HG02571 (cell line): ENCODE measurements at regions not wholly inside any gene's neighbourhood (a gene's known extent, or its start where the extent isn't known, plus 50 kb on each side); places are given as distances from the start of the nearest gene placed in this dataset.

Experiments
- ATAC-seq: cut with Tn5 transposase; IDR thresholded peaks from one replicate; pipeline ENCODE4 v1.9.1; 2021; ENCODE audit warnings: mild to moderate bottlenecking, moderate library complexity; ENCODE audit not compliant: unreplicated experiment

GRCh38 chrX:82070948-82071347, 869.0 kb downstream of the SH3BGRL start:
- ATAC-seq: no peak

DNA sequence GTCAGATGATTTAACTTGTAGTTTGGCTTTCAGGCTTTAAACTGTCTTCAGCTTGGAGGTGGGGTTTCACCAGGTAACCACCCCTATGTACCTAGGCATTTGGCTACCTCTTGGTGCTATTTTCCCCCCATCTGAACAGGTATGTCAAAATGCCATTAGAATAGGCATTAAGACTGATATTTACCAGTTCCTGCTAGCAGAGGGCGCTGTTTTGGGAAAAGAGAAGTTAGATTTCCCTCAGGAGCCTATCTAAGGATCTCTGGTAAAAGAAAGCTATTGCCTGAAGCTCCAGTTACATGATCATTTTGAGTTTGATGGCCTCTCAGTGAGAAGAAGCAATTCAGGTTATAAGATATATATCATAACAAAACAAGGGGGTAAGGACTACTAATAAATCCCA, 879.1 kb downstream of the SH3BGRL start:
- no peak for ATAC-seq

GRCh38 chrX:82087699-82088098, 885.8 kb downstream of the SH3BGRL start:
- ATAC-seq: no peak

GRCh38 chrX:82092307-82092706, 890.4 kb downstream of the SH3BGRL start:
- no peak for ATAC-seq

- ATAC-seq: no peak
These were observed 923.2 kb downstream of the SH3BGRL start for GRCh38 chrX:82125103-82125502.

GRCh38 chrX:82127228-82128123, 925.6 kb downstream of the SH3BGRL start:
- peak; percentile 72 for ATAC-seq

DNA sequence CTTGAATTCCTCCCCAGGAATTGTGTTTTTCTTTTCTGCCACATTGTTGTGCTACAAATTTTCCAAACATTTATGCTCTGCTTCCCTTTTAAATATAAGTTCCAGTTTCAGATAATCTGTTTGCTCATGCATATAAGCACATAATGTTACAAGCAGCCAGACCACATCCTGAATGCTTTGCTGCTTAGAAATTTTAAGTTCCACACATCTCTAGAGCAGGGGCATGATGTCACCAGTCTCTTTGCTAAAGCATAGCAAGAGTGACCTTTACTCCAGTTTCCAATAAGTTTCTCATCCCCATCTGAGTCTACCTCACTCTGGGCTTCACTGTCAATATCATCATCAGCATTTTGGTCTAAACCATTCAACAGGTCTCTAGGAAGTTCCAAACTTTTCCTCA, 932.5 kb downstream of the SH3BGRL start:
- no peak for ATAC-seq

DNA sequence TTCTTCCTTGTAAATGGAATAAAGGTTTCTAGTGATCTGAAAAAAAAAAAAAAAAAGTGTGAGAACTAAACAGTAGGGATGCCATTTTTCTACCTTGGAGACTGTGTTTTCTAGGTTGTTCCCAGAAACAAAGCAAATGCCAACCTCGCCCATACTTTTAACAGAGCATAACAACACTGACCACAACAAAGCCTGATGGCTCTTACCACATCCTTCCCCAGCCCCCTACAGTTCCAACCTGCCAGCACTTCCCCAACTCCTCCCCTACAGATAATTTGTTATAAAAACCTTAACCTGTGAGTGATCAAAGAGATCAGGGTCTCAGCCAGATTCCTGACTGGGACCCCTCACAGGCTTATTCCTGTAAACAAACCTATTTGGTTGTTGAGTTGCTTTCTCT, 940.0 kb downstream of the SH3BGRL start:
- no peak for ATAC-seq

DNA sequence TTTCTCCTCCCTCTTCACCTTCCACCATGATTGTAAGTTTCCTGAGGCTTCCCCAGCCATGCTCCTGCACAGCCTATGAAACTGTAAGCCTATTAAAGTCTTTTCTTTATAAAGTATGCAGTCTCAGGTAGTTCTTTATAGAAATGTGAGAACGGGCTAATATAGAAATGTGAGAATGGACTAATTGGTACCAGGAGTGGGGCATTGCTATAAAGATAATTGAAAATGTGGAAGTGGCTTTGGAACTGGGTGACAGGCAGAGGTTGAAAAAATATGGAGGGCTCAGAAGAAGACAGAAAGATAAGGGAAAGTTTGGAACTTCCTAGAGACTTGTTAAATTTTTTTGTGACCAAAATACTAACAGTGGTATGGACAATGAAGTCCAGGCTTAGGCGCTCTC, 959.3 kb downstream of the SH3BGRL start:
- no peak for ATAC-seq

DNA sequence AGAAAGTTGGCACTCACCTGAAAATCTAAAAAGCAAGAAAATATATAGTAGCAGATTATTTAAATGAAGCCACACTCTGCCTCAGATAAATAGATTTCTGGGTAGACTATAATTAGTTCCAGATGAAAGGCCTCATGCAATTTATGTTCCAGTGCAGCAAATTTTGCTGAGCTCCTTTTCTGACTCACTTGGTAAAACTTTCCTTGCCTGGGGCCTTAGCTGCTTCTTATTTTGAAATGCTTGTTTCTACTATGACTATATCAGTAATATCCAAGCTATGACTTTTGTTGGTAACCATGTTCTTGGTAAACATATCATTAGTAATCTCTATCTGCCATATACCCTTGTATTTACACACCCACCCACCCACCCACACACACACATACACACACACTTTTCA, 961.8 kb downstream of the SH3BGRL start:
- ATAC-seq: no peak

GRCh38 chrX:82196866-82197265, 995.0 kb downstream of the SH3BGRL start:
- ATAC-seq: no peak

DNA sequence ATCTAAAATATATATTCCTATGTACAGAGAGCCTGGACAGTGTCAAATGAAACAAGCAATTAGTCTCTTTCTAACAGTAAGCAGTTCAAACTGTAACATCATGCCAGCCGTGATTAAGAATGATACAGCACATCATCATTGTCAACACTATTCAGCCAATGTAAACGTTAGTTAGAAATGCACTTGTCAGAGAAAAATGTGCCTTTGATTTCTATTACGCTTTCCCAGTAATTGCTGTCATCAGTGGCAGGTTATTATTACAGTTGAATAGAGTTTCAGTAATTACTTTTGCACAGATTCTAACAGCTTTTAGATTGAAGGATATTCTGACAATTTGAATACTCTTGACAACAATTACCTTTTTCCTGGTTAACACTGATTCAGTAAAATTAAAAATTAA, 1007.1 kb downstream of the SH3BGRL start:
- ATAC-seq: no peak

GRCh38 chrX:82218361-82218760, 1016.5 kb downstream of the SH3BGRL start:
- ATAC-seq: peak; percentile 85

GRCh38 chrX:82219129-82219528, 1017.2 kb downstream of the SH3BGRL start:
- no peak for ATAC-seq

- no peak for ATAC-seq
These were observed 1023.1 kb downstream of the SH3BGRL start for GRCh38 chrX:82224961-82225360.

GRCh38 chrX:82230013-82230412, 1028.1 kb downstream of the SH3BGRL start:
- ATAC-seq: no peak

DNA sequence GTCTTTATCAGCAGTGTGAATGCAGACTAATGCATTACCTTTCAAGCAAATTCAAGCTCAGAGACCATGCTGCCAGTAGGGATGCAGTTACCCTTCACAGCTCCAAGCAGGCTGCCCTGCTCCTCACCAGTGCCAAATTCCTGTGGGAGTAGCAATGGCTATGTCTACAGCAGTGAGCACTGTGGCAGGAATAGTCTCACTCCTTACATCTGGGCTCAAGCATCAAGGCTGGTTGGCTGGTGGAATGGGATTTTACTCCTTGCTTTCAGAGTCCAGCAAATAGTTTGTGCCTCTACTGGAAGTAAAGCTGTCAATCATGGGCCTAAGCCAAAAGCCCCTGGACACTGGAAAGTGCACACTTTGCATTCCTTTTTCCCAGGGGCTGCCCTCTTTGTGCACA, 1030.8 kb downstream of the SH3BGRL start:
- ATAC-seq: no peak

DNA sequence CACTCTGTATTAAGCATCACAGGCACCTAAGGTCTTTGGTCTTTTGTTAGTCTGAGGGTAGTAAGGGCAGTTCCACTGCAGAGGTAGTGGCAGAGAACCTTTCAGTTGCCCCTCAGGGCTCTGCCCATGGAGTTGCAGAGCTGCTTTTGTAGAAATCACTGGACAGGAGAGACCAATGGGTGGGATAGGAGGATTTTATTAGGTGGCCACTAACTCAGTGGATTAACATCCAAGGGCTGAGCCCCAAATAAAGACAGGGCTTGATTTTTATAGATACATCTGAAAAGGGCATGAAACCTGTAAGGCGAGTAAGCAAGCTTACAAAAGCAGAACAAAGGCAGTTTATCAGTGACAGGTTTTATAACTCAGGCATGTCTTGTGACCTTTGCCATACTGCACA, 1035.4 kb downstream of the SH3BGRL start:
- no peak for ATAC-seq
